ENCODE measurements at regions not wholly inside any gene's neighbourhood (a gene's known extent, or its start where the extent isn't known, plus 50 kb on each side); places are given as distances from the start of the nearest gene placed in this dataset.

DNA sequence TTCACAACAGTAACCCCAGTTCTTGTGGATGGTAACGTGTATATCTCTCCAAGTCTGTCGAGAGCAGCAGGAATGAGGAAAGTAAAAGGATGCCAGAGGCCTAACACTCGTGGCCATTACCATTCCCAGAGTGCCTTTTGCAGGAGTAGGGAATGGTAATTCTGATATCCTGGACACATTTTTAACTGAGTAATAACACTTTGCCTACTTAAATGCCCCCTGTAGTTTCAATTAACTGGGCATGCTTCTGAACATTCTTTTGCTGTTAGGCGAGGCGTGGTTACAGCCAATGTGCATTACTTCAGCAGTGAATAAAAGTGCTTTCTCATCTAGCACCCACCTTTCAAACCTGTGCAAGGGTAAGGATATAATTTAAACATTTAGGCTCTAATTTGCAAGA, 258.5 kb upstream of the ADGRL2 start:
- no peaks in the 10 kb centered on the region for H3K9me2 ChIP-seq (replicated peaks; ENCODE audit: insufficient read depth, low read length)
- TF ChIP-seq EZH2phosphoT487 (conservative IDR thresholded peaks at IDR 0.05; ENCODE audit: low read length) = no peak
- TF ChIP-seq, protein P1, sequence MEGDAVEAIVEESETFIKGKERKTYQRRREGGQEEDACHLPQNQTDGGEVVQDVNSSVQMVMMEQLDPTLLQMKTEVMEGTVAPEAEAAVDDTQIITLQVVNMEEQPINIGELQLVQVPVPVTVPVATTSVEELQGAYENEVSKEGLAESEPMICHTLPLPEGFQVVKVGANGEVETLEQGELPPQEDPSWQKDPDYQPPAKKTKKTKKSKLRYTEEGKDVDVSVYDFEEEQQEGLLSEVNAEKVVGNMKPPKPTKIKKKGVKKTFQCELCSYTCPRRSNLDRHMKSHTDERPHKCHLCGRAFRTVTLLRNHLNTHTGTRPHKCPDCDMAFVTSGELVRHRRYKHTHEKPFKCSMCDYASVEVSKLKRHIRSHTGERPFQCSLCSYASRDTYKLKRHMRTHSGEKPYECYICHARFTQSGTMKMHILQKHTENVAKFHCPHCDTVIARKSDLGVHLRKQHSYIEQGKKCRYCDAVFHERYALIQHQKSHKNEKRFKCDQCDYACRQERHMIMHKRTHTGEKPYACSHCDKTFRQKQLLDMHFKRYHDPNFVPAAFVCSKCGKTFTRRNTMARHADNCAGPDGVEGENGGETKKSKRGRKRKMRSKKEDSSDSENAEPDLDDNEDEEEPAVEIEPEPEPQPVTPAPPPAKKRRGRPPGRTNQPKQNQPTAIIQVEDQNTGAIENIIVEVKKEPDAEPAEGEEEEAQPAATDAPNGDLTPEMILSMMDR (IDR thresholded peaks at IDR 0.05; ENCODE audit: insufficient read depth, low read length, poor library complexity, severe bottlenecking) = no peak
- H3K79me2 ChIP-seq (ENCODE audit: insufficient read depth, low read length) = no peaks in the 10 kb centered on the region
- H3K36me3 ChIP-seq (ENCODE audit: low read length) = no peaks in the 10 kb centered on the region
- H3K4me2 ChIP-seq (ENCODE audit: low read depth, low read length, poor library complexity, severe bottlenecking) = no peak overlapping the region
- H3K27ac ChIP-seq (ENCODE audit: low read depth, low read length) = no peak overlapping the region
- no peaks in the 10 kb centered on the region for H3K9me3 ChIP-seq (ENCODE audit: insufficient read depth, low read length)
- H2AFZ ChIP-seq (ENCODE audit: low read depth, low read length, severe bottlenecking) = no peak overlapping the region
- no peaks in the 10 kb centered on the region for H3F3A ChIP-seq (ENCODE audit: insufficient read depth)
- no peaks in the 10 kb centered on the region for H3K27me3 ChIP-seq (ENCODE audit: low read length)
- H4K20me1 ChIP-seq (ENCODE audit: low read depth, low read length) = no peaks in the 10 kb centered on the region
- H3K9ac ChIP-seq (ENCODE audit: low read length) = no peak overlapping the region
- H3K4me3 ChIP-seq (ENCODE audit: insufficient read depth, low read length, poor library complexity, severe bottlenecking) = no peak overlapping the region

- Histone ChIP-seq H3F3A (ENCODE audit: insufficient read depth) (no peaks in the 10 kb centered on the region), H3K9me2 (replicated peaks; ENCODE audit: insufficient read depth, low read length) (no peaks in the 10 kb centered on the region), H3K9me3 (ENCODE audit: insufficient read depth, low read length) (no peaks in the 10 kb centered on the region), H3K9ac (ENCODE audit: low read length) (no peak overlapping the region), H2AFZ (ENCODE audit: low read depth, low read length, severe bottlenecking) (no peak overlapping the region), H3K4me2 (ENCODE audit: low read depth, low read length, poor library complexity, severe bottlenecking) (no peak overlapping the region), H4K20me1 (ENCODE audit: low read depth, low read length) (no peaks in the 10 kb centered on the region), H3K36me3 (ENCODE audit: low read length) (no peaks in the 10 kb centered on the region), H3K4me3 (ENCODE audit: insufficient read depth, low read length, poor library complexity, severe bottlenecking) (no peak overlapping the region), H3K27me3 (ENCODE audit: low read length) (no peaks in the 10 kb centered on the region), H3K27ac (ENCODE audit: low read depth, low read length) (no peak overlapping the region), H3K79me2 (ENCODE audit: insufficient read depth, low read length) (no peaks in the 10 kb centered on the region)
- TF ChIP-seq, protein P1 (IDR thresholded peaks at IDR 0.05; ENCODE audit: insufficient read depth, low read length, poor library complexity, severe bottlenecking) = no peak
- TF ChIP-seq EZH2phosphoT487 (conservative IDR thresholded peaks at IDR 0.05; ENCODE audit: low read length) = no peak
These were observed 260.5 kb upstream of the ADGRL2 start for GRCh38 chr1:81540216-81540615.

GRCh38 chr1:81529014-81529413, 271.7 kb upstream of the ADGRL2 start:
- H3K27me3 ChIP-seq (ENCODE audit: low read length) = no peaks in the 10 kb centered on the region
- TF ChIP-seq, protein P1 (IDR thresholded peaks at IDR 0.05; ENCODE audit: insufficient read depth, low read length, poor library complexity, severe bottlenecking) = no peak
- TF ChIP-seq EZH2phosphoT487 (conservative IDR thresholded peaks at IDR 0.05; ENCODE audit: low read length) = no peak
- no peaks in the 10 kb centered on the region for H4K20me1 ChIP-seq (ENCODE audit: low read depth, low read length)
- H3K36me3 ChIP-seq (ENCODE audit: low read length) = no peaks in the 10 kb centered on the region
- H3K27ac ChIP-seq (ENCODE audit: low read depth, low read length) = no peak overlapping the region
- no peak overlapping the region for H3K4me3 ChIP-seq (ENCODE audit: insufficient read depth, low read length, poor library complexity, severe bottlenecking)
- no peak overlapping the region for H3K4me2 ChIP-seq (ENCODE audit: low read depth, low read length, poor library complexity, severe bottlenecking)
- H3K79me2 ChIP-seq (ENCODE audit: insufficient read depth, low read length) = no peaks in the 10 kb centered on the region
- H3F3A ChIP-seq (ENCODE audit: insufficient read depth) = no peaks in the 10 kb centered on the region
- H3K9me2 ChIP-seq (replicated peaks; ENCODE audit: insufficient read depth, low read length) = no peaks in the 10 kb centered on the region
- H3K9ac ChIP-seq (ENCODE audit: low read length) = no peak overlapping the region
- no peaks in the 10 kb centered on the region for H3K9me3 ChIP-seq (ENCODE audit: insufficient read depth, low read length)
- H2AFZ ChIP-seq (ENCODE audit: low read depth, low read length, severe bottlenecking) = no peak overlapping the region

Measured in SU-DHL-6 (cell line).